ENCODE measurements at regions not wholly inside any gene's neighbourhood (a gene's known extent, or its start where the extent isn't known, plus 50 kb on each side); places are given as distances from the start of the nearest gene placed in this dataset.

- DNase-seq, result no peak
These were observed 369.6 kb upstream of the MARCKS start for GRCh38 chr6:113487489-113488058.

DNA sequence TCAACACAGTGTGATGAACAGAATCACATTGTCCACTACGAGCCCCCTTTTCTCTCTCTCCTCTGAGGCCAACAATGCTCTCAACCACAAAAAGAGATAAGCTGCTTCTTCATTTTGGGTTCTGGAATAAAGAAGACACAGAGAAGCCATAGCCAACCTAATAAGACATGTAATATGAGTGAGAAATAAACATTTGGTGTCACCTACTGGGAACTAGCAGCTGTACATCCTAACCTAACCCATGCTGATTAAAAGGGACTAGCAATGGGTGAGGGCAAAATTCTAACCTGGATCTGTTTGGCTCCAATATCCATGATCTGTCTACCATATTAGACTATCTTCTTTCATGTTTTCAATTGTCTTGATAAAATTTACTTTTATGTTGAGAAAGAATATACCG, 369.1 kb upstream of the MARCKS start:
- DNase-seq, result no peak

- no peak for DNase-seq
These were observed 368.1 kb upstream of the MARCKS start for GRCh38 chr6:113488812-113489685.

DNA sequence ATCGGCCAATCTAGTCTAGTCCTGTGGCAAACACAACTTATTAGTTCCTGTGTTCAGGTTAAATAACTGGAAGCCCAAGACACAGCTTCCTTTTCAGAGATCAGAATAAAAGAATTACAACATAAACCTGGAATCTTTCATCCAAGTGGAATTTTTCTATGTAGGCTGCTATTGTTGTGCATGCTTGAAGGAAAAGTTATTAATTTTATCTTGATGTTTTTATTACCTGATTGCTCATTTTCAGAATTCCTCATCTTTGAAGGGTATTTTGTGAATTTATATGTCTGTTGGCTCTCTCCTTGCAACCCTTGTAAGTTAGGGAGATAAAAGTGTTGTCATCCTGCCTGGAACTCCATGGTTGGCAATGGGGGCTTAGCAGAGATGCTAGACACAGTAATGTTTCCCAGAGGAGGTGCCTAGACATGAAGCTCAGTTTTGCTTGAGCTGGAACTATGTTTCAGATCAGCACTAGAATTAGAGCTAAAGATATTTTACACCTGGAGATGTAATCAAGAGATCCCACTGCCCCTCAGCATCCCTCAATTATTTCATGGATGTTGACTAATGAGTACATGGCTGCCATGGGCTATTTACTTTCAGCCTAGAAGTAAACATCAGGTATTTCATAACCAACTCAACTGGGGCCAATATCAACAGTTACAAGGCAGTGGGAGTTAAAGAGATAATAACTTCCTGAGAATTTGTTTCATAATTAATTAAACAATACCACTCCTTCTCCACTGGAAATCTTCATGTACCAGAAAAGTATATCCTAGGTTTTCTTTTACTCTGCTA, 367.0 kb upstream of the MARCKS start:
- DNase-seq, result no peak

DNA sequence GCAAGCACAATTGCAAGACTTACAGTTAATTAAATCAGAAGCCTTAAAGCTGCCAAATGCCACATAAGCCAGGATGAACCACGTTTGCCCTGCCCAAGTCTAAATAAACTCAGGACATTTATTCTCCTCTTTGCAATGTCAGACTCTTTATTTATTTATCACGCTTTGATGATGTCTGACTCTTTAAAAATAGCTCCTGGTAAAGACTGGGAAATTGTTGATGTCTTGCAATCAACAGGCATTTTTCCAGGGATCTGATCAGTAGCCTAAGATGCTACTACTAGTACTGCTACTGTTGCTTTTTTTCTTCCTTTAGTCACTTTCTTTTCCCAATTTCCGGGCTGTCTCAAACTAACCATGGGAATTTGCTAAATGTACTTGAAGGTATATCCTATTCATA, 365.8 kb upstream of the MARCKS start:
- no peak for DNase-seq

- DNase-seq, result no peak
These were observed 363.2 kb upstream of the MARCKS start for GRCh38 chr6:113493991-113494390.

DNA sequence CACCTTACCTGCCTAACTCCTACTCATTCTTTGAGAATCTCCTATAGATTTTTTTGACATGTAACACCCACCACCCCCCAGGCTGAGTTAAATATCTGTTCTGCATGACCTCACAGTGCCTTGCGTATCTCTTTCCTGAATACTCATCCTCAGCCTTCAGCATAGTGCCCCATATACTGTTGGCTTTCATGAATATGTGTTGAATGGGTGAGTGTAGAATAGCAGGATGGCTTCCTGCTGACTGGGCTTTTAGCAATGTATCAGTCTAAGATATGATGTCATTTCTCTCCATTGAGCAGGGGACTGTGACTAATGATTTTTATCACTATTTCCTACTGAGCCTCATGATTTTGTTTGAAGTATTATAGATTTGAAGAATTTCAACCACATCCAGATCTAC, 361.6 kb upstream of the MARCKS start:
- DNase-seq, result no peak

DNA sequence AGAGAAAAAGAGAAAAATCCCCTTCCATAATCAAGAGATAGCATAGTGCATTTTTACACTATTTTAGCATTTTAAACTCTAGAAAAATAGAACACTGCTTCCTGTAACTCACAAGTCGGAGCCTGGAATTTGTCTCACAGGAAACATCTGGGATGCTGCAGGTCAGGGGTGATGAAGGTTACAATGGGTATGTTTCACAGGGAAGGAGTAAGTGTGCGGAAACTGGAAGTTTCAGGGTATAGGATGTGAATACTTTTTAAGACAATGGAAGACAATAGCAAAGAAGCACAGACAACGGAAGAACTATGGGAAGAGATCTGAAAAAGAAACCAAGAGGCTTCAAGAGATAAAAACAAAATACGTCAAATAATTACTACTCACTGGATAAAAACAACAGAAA, 361.0 kb upstream of the MARCKS start:
- DNase-seq, result no peak

DNA sequence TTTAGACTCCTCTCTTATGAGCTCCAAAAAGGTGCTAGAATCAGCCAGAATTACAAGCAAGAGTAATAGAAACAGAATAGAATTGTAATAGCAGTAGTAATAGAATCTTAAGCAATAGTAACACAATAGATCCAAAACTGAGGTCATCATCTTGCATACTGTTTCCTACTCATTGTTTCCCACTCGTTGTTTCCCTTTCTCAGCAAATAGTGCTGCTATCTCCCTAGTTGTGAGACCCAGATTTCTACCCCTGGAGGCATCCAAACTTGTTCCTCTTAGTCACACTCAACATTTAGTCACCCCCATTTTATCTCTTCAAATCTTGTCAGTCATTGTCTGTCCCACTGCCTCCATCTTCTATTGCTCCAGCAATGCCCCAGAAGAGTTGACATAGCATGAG, 356.9 kb upstream of the MARCKS start:
- DNase-seq, result no peak

- DNase-seq, result no peak
These were observed 352.0 kb upstream of the MARCKS start for GRCh38 chr6:113505084-113505699.

- DNase-seq, result no peak
These were observed 348.9 kb upstream of the MARCKS start for GRCh38 chr6:113508249-113508648.

DNA sequence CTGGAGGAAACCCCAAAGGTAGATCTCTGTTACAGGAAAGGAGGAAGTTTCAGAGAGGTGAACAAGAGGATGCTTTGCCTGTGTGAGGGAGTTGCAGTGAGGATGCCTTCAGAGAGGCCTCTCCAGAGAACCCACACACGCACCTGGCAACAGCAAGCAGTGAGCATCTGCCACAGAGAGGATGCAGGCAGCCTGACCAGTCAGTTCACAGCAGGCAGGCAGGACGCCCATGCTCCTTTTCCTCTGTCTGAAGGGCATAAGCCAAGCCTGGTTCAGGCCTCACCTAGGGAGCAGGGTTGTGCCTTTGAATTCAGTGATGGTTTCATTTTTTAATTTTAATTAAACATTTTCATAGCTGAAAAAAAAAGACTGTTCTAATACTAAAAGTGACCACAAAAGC, 346.0 kb upstream of the MARCKS start:
- DNase-seq, result no peak

GRCh38 chr6:113512576-113512975, 344.6 kb upstream of the MARCKS start:
- no peak for DNase-seq

DNA sequence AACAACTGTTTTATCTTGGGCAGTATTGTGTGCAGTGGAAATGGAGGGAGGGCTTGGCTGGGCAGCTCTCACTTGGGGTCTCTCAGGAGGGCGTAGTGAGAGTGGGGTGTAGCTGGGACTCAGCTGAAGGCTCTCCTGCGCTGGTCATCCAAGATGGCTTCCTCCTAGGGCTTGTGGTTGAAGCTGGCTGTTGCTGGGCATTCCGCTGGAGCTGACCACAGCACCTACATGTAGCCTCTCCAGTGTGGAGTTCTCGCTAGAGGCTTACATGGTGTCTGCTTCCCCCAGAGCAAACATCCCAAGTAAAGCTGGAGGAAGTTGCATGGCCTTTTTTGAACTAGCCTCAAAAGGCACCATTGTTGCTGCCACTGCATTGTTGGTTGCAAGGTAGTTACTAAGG, 344.1 kb upstream of the MARCKS start:
- DNase-seq, result no peak

GRCh38 chr6:113522376-113522775, 334.8 kb upstream of the MARCKS start:
- no peak for DNase-seq

DNA sequence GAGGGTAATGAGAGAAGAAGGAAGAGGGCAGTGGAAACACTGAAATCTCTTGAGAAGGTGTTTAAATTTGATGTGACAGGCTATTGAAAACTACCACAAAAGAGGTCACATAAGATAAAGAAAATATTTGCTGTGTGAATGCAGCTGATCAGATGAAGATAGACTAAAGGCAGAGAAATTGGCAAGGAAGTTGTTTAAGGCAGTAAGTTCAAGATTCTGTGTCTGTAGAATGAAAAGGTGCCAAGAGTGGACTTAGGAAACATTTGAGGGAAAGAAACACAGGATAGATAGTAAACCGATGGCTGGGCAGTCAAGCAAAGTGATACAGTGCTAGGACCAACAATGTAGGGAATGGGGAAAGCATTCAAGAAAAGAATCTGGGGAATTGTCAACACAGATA, 332.3 kb upstream of the MARCKS start:
- no peak for DNase-seq

DNA sequence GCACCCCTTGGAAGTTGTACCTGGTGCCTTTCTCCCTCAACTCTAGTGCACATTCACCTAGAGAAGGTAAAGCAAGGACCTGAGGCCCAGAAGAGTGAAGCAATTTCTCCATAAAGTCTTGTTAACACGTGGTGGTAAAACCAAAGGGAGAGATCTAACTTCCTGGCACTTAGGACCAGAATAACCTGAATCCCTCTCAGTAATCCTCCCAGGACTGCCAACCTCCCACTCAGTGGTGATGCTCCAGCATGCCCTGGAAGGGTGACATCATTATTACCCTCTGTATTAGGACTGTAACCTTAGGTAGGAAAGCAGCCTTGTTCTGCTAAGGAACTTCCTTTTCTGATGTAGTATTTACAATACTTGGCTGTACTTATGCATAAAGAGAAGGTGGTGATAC, 330.6 kb upstream of the MARCKS start:
- DNase-seq, result no peak

GRCh38 chr6:113526995-113527394, 330.1 kb upstream of the MARCKS start:
- no peak for DNase-seq

DNA sequence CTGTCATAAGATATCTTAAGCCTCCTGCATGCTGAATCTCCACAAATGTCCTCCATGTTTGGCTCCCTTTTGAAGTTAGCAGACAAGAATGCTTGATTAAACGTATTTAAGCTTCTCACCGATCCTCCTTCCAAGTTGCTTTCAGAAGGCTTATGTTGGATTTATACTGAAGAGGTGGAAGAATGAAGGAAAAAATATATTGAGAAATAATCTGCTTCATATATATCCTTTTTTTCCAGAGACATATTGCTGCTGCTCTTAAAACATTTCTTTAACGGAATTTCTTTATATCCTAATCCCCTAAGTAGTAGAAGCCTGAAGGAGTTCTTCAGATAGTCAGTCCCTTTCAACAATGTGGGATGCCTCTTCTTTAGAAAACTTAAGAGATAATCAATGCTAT, 329.0 kb upstream of the MARCKS start:
- DNase-seq, result no peak

DNA sequence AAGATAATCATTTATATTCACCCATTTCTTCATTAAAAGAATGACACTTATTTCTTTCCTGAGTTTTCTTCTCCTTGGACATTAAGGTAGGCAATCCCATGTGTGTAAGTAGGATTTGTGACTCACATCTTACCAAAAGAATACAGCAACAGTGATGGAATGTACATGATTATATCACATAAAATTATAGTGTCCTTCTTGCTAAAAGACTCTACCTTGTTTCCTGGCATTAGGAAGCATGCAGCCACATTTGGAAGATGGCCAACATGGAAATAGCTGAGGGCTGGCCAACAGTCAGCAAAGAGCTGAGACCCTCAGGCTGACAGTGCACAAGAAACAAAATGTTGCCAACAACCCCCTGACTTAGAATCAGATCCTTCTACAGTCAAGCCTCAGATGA, 327.9 kb upstream of the MARCKS start:
- DNase-seq, result no peak

DNA sequence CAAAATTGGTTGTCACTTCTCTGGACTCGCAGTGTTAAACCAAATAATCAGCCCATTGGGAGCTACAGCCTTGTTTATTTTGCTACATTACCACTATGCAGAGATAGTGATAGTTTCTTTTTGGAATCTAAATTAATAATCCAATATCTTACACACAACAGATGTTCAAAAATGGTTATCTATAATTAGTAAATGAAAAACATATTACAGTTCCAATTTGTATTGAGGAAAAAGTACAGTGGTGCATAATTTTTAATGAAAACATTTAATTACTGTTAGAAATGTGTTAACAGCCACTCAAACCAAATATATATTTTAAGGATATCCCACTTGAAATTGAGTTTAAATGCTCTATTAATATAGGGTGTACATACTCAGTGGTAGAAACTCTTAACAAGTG, 327.3 kb upstream of the MARCKS start:
- no peak for DNase-seq

GRCh38 chr6:113530769-113531168, 326.4 kb upstream of the MARCKS start:
- DNase-seq, result no peak

GRCh38 chr6:113539202-113539601, 317.9 kb upstream of the MARCKS start:
- DNase-seq, result no peak

DNA sequence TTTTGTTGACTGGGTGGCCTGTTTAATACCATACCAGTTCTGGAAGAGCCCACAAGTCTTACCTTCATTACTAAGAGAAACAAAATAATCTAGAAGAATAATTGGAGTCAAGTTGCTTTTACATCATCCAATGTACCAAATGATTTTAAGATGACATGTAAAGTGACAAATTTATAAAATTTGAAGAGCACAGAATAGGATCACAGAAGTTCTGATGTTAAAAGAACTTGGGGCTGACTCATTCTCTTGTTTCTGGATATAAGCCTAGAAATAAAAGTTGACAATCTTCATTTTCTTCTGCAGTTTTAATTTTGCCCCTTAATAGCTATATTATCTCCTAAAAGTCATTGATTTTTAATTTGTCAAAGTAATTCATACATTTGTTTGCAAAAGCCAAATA, 317.5 kb upstream of the MARCKS start:
- no peak for DNase-seq

Measured in NCI-H446 treated with DMSO at 0.1 percent for 48 hours (cell line).